ENCODE measurements at regions not wholly inside any gene's neighbourhood (a gene's known extent, or its start where the extent isn't known, plus 50 kb on each side); places are given as distances from the start of the nearest gene placed in this dataset.
"Not testable (repeated sequence)": the region's sequence is repeated elsewhere in the genome, so short reads cannot be mapped to it uniquely, and the experiment has no call there.

- DNase-seq: no peak
Observed at GRCh38 chr4:53920116-53920515, 144.3 kb downstream of the CHIC2 start.

GRCh38 chr4:53919535-53919934 is 144.9 kb downstream of the CHIC2 start:
- no peak for DNase-seq

GRCh38 chr4:53917729-53918128 is 146.7 kb downstream of the CHIC2 start:
- DNase-seq: no peak

- DNase-seq: no peak
Observed at GRCh38 chr4:53916431-53916889, 147.9 kb downstream of the CHIC2 start.

- DNase-seq: no peak
Observed at GRCh38 chr4:53914313-53915016, 149.9 kb downstream of the CHIC2 start.

GRCh38 chr4:53913771-53914170 is 150.6 kb downstream of the CHIC2 start:
- no peak for DNase-seq

GRCh38 chr4:53912766-53913497 is 151.5 kb downstream of the CHIC2 start:
- DNase-seq: no peak

GRCh38 chr4:53908661-53909078 is 155.7 kb downstream of the CHIC2 start:
- no peak for DNase-seq

DNA sequence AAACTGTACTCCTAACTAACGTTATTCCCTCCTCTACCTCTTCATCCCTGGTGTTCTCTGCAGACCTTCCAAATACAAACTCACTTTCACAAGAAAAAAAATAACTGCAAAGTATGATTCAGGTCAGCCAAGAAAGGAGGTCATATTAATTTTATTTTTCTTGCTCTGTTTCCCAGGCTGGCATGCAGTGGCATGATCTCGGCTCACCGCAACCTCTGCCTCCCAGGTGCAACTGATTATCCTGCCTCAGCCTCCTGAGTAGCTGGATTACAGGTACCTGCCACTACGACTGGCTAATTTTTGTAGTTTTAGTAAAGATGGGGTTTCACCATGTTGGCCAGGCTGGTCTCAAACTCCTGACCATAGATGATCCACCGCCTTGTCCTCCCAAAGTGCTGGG is 156.6 kb downstream of the CHIC2 start:
- DNase-seq: no peak

DNA sequence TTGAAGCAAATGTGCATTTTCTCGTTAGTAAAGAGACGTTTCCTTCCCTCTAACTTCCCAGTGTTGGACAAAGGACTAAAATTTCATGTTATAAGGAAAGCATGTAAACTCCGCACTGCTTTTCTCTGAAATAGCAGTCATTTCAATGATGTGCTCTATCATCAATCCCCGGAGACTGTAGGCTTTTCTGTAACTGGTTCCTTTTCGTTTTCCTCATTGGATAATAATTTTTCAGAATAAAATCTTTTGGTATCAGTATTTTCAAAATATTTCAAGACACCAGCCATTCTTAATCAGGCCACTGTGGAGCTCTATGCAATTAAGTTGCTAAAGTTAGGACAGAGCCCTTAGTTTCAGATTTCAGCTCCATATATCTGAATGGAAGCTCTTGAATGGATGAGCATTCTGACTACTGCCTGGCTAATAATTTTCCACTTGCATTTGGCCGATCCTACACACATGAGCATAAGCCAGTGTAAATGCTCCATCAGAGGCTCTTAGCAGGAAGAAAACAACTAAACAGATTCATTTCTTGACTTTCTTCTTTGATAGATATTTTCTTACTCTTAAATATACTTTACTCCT is 157.7 kb downstream of the CHIC2 start:
- DNase-seq: no peak

GRCh38 chr4:53905941-53906377 is 158.4 kb downstream of the CHIC2 start:
- DNase-seq: no peak

GRCh38 chr4:53905276-53905940 is 159.0 kb downstream of the CHIC2 start:
- no peak for DNase-seq

- DNase-seq: no peak
Observed at GRCh38 chr4:53902786-53903185, 161.6 kb downstream of the CHIC2 start.

DNA sequence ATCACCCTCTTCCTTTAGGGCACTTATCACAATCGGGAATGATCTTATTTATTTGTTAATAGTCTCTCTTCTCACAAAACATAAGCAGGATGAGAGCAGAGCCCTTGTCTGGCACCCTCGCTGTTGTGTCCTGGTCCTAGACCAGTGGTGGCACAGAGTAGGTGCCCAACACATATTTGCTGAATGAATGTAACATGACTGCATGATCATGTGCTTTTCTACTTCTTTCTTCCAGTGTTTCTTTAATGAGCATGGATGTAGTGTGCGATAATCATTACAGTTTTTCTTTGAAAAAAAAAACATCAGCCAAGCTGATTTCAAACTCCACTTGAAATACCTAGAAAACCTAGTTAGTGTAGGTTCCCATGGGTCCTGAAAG is 164.1 kb downstream of the CHIC2 start:
- no peak for DNase-seq

GRCh38 chr4:53899586-53900270 is 164.7 kb downstream of the CHIC2 start:
- no peak for DNase-seq

DNA sequence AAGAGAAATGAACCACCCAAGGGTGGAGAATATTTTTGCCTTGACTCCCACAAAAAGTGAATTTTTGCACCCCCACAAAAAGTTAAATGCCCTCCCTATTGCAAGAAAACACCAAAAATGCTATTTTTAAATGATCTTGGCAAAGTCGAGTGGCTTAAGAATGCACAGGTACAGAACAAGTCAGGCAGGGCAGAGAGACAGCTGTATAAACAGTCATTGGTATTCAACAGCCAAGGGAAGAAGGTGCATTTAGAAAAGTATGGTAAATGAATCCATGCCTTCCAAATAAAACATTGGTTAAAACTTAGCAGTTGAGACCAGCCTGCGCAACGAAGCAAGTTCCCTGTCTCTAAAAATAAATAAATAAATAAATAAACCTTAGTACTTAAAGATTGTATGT is 169.3 kb downstream of the CHIC2 start:
- DNase-seq: no peak

DNA sequence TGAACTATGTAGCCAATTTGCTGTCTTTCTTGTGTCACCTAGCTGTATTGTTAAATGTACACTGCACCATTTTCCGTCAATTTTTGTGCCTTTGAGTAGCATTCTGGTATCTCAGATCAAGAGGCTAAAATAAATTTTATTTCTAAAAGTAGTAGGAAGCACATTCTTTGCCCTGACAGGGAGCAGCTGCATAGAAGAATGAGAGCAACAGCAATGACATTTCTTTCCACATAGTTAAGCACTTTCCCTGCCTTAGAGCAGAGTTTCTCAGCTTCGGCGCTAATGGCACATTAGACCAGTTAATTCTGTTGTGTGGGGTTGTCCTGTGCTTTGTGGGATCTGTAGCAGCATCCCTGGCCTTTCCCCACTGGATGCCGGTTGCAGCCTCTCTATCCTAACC is 173.9 kb downstream of the CHIC2 start:
- DNase-seq: no peak

- DNase-seq: no peak
Observed at GRCh38 chr4:53889326-53890055, 174.9 kb downstream of the CHIC2 start.

DNA sequence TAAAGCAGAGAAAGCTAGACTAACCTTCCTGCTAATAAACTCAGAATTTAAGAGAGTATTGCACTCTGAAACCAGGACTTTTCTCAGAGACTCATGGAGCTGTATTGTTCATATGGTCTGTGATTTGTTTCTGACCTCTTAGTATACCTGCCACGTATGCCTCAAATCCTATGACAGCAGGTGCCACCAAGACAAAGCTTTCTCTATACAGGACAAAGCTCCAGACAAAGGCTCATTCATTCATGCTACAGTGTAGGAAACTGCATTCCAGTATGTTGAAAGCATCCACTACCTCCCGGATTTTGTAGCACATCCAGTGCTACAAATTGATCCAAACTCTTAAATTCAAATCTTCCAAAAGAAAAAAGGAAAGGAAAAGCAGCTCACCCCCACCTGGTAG is 178.3 kb downstream of the CHIC2 start:
- no peak for DNase-seq

- DNase-seq: no peak
Observed at GRCh38 chr4:53885668-53886067, 178.7 kb downstream of the CHIC2 start.

DNA sequence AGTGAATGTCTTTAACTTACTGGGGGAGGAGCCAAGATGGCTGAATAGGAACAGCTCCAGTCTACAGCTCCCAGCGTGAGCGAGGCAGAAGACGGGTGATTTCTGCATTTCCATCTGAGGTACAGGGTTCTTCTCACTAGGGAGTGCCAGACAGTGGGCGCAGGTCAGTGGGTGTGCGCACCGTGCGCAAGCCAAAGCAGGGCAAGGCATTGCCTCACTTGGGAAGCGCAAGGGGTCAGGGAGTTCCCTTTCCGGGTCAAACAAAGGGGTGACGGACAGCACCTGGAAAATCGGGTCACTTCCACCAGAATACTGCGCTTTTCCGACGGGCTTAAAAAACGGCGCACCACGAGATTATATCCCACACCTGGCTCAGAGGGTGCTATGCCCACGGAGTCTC is 187.3 kb downstream of the CHIC2 start:
- DNase-seq: not testable (repeated sequence)

DNA sequence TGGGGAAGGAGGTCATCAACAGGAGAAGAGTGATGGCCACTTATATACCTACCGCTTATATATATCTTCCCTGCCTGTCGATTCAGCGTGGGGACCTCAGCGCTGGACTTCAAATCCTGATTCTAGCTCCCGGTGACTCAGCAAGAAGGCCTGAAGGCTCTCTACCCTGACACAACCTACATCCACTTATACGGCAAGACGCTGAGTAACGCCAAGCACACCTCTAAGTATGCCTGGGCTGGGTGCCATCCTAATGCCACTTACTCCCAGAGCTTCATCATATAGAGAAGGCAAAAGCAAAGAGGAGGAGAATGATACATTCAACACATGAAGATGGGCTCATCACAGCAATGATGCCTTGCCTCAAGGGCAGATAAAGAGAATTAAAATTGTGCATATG is 198.3 kb downstream of the CHIC2 start:
- DNase-seq: no peak
